H9 (cell line): ENCODE measurements at regions not wholly inside any gene's neighbourhood (a gene's known extent, or its start where the extent isn't known, plus 50 kb on each side); places are given as distances from the start of the nearest gene placed in this dataset.

Experiments used
- DNase-seq: peaks from one replicate; pipeline ENCODE4 v3.0.0-alpha.2; 2017
- H2AFZ ChIP-seq: one replicate; pipeline ENCODE4 v1.6.1; 2013; ENCODE audit warnings: mild to moderate bottlenecking, low read length, control low read depth, moderate library complexity
- H2AK5ac ChIP-seq: 2 replicates; pipeline ENCODE4 v1.6.1; 2013; ENCODE audit warnings: low read length, control low read depth, mixed read lengths; ENCODE audit not compliant: insufficient read length
- H2BK120ac ChIP-seq: one replicate; pipeline ENCODE4 v1.6.1; 2013; ENCODE audit warnings: low read depth, mild to moderate bottlenecking, low read length, control low read depth, inconsistent platforms; ENCODE audit not compliant: poor library complexity, severe bottlenecking
- H2BK12ac ChIP-seq: 2 replicates; pipeline ENCODE4 v1.6.1; 2013; ENCODE audit warnings: low read length, control low read depth, mixed read lengths, low read depth; ENCODE audit not compliant: insufficient read length
- H2BK15ac ChIP-seq: 2 replicates; pipeline ENCODE4 v1.6.1; 2013; ENCODE audit warnings: low read depth, low read length, control low read depth
- H2BK20ac ChIP-seq: one replicate; pipeline ENCODE4 v1.6.1; 2013; ENCODE audit warnings: low read depth, mild to moderate bottlenecking, low read length, control low read depth, inconsistent platforms; ENCODE audit not compliant: poor library complexity, severe bottlenecking
- H2BK5ac ChIP-seq: 2 replicates; pipeline ENCODE4 v1.6.1; 2013; ENCODE audit warnings: low read length, control low read depth, mixed read lengths; ENCODE audit not compliant: insufficient read length
- H3K14ac ChIP-seq: 2 replicates; pipeline ENCODE4 v1.6.1; 2013; ENCODE audit warnings: low read length, control low read depth; ENCODE audit not compliant: insufficient read depth
- H3K18ac ChIP-seq: 2 replicates; pipeline ENCODE4 v1.6.1; 2013; ENCODE audit warnings: low read depth, mild to moderate bottlenecking, mixed read lengths, low read length, control low read depth; ENCODE audit not compliant: insufficient read length
- H3K23ac ChIP-seq: 2 replicates; pipeline ENCODE4 v1.6.1; 2013; ENCODE audit warnings: low read length, control low read depth, mixed read lengths, low read depth; ENCODE audit not compliant: insufficient read length
- H3K23me2 ChIP-seq: 2 replicates; pipeline ENCODE4 v1.6.1; 2013; ENCODE audit warnings: low read depth, mild to moderate bottlenecking, mixed read lengths, low read length, control low read depth; ENCODE audit not compliant: insufficient read length, poor library complexity, severe bottlenecking
- H3K27ac ChIP-seq: 2 replicates; pipeline ENCODE4 v1.5.1; 2013; ENCODE audit warnings: low read length, control low read depth, mixed read lengths, low read depth; ENCODE audit not compliant: insufficient read length
- H3K27me3 ChIP-seq: 2 replicates; pipeline ENCODE4 v1.6.1; 2013; ENCODE audit warnings: low read length, control low read depth, inconsistent platforms; ENCODE audit not compliant: insufficient read depth
- H3K4ac ChIP-seq: 2 replicates; pipeline ENCODE4 v1.6.1; 2013; ENCODE audit warnings: low read depth, mild to moderate bottlenecking, control low read depth, inconsistent platforms, low read length, moderate library complexity
- H3K4me1 ChIP-seq: 2 replicates; pipeline ENCODE4 v1.6.1; 2013; ENCODE audit warnings: low read length, control low read depth, inconsistent platforms; ENCODE audit not compliant: insufficient read depth
- H3K4me2 ChIP-seq: 2 replicates; pipeline ENCODE4 v1.6.1; 2013; ENCODE audit warnings: low read length, control low read depth, mixed read lengths; ENCODE audit not compliant: insufficient read length, insufficient read depth
- H3K56ac ChIP-seq: 2 replicates; pipeline ENCODE4 v1.6.1; 2013; ENCODE audit warnings: low read depth, mild to moderate bottlenecking, mixed read lengths, low read length, control low read depth; ENCODE audit not compliant: insufficient read length
- H3K79me1 ChIP-seq: 2 replicates; pipeline ENCODE4 v1.6.1; 2013; ENCODE audit warnings: low read depth, mild to moderate bottlenecking, moderate library complexity, low read length, control low read depth, inconsistent platforms; ENCODE audit not compliant: insufficient read depth, poor library complexity, severe bottlenecking
- H3K79me2 ChIP-seq: 2 replicates; pipeline ENCODE4 v1.6.1; 2013; ENCODE audit warnings: low read length, control low read depth, inconsistent platforms; ENCODE audit not compliant: insufficient read depth
- H3K9ac ChIP-seq: 2 replicates; pipeline ENCODE4 v1.6.1; 2013; ENCODE audit warnings: low read length, control low read depth, mixed read lengths; ENCODE audit not compliant: insufficient read length; ENCODE audit errors: extremely low read depth
- H3K9me3 ChIP-seq: one replicate; pipeline ENCODE4 v1.6.1; 2013; ENCODE audit warnings: low read depth, low read length, inconsistent platforms; ENCODE audit not compliant: control insufficient read depth
- H3T11ph ChIP-seq: one replicate; pipeline ENCODE4 v1.6.1; 2013; ENCODE audit warnings: mild to moderate bottlenecking, low read length, control low read depth, inconsistent platforms
- H4K20me1 ChIP-seq: one replicate; pipeline ENCODE4 v1.6.1; 2013; ENCODE audit not compliant: control insufficient read depth, insufficient read length, insufficient read depth
- H4K5ac ChIP-seq: 2 replicates; pipeline ENCODE4 v1.6.1; 2013; ENCODE audit warnings: low read depth, mild to moderate bottlenecking, mixed read lengths, low read length, control low read depth; ENCODE audit not compliant: insufficient read length
- H4K8ac ChIP-seq: replicated peaks from 2 replicates; pipeline ENCODE4 v1.6.1; 2013; ENCODE audit warnings: low read length, control low read depth, mixed read lengths, low read depth; ENCODE audit not compliant: insufficient read length
- H4K91ac ChIP-seq: 2 replicates; pipeline ENCODE4 v1.6.1; 2013; ENCODE audit warnings: low read depth, mild to moderate bottlenecking, moderate library complexity, mixed read lengths, low read length, control low read depth; ENCODE audit not compliant: insufficient read length
- H3K27ac Mint-ChIP-seq, 3 experiments: 2 replicates in 2 of 3; 3 replicates in 1 of 3; pipeline ENCODE4 v1.8.0; 2020 to 2021; ENCODE audit warnings: mixed read lengths in 3 of 3, mild to moderate bottlenecking in 1 of 3, moderate library complexity in 1 of 3
- H3K27me3 Mint-ChIP-seq: 2 replicates; pipeline ENCODE4 v1.8.0; 2021; ENCODE audit warnings: low read depth, mild to moderate bottlenecking, moderate library complexity, mixed read lengths
- H3K36me3 Mint-ChIP-seq, 3 experiments: 2 replicates in 2 of 3; 3 replicates in 1 of 3; pipeline ENCODE4 v1.8.0; 2020 to 2021; ENCODE audit warnings: low read depth in 3 of 3, mixed read lengths in 3 of 3; ENCODE audit not compliant: insufficient read depth in 1 of 3
- H3K4me1 Mint-ChIP-seq, 2 experiments: 2 replicates each; pipeline ENCODE4 v1.8.0; 2020; ENCODE audit warnings: mixed read lengths in 2 of 2
- H3K4me3 Mint-ChIP-seq, 2 experiments: 2 replicates in 1 of 2; 3 replicates in 1 of 2; pipeline ENCODE4 v1.8.0; 2020 to 2021; ENCODE audit warnings: mild to moderate bottlenecking in 2 of 2, mixed read lengths in 2 of 2, moderate library complexity in 1 of 2
- H3K9me3 Mint-ChIP-seq, 2 experiments: 2 replicates in 1 of 2; 3 replicates in 1 of 2; pipeline ENCODE4 v1.8.0; 2020; ENCODE audit warnings: mild to moderate bottlenecking in 2 of 2, mixed read lengths in 2 of 2, moderate library complexity in 1 of 2
- WGBS: extraction: QIAGEN DNeasy Blood & Tissue Kit; methylation state at CpG from one replicate; pipeline ENCODE4 v1.1.7; 2013; ENCODE audit warnings: missing lambda C conversion rate, low lambda C conversion rate, mixed read lengths; ENCODE audit not compliant: insufficient read length; ENCODE audit errors: extremely low coverage; 5-methylcytosine and 5-hydroxymethylcytosine counted together
- TF ChIP-seq, protein P1 (sequence below): fragments of 200-600 bp; sonication (generic); conservative IDR thresholded peaks from 3 replicates; pipeline ENCODE4 v1.8.0; 2021; ENCODE audit warnings: antibody characterized with exemption, mild to moderate bottlenecking

DNA sequence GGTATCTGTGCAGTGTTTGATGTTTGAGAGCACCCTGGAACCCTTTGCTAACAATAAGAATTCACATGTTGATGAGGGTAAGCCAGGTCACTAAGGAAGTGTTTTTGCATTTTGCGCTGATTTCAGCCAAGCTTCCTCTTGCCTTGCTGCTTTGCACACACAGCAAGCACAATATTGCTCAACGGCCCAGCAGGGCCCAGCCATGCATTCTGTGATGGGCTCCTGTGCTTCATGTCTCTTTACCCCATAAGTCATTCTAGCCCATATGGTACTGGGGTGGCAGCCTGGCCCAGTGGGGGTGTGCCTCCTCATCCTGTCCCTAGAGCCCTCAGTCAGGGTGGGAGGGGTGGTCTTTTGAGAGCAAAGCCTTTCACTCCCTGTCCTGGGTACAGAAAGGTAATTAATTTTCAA, 481.3 kb downstream of the GADD45G start:
- TF ChIP-seq, protein P1, sequence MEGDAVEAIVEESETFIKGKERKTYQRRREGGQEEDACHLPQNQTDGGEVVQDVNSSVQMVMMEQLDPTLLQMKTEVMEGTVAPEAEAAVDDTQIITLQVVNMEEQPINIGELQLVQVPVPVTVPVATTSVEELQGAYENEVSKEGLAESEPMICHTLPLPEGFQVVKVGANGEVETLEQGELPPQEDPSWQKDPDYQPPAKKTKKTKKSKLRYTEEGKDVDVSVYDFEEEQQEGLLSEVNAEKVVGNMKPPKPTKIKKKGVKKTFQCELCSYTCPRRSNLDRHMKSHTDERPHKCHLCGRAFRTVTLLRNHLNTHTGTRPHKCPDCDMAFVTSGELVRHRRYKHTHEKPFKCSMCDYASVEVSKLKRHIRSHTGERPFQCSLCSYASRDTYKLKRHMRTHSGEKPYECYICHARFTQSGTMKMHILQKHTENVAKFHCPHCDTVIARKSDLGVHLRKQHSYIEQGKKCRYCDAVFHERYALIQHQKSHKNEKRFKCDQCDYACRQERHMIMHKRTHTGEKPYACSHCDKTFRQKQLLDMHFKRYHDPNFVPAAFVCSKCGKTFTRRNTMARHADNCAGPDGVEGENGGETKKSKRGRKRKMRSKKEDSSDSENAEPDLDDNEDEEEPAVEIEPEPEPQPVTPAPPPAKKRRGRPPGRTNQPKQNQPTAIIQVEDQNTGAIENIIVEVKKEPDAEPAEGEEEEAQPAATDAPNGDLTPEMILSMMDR = no peak
- Histone ChIP-seq H3K4ac (no peak overlapping the region), H4K8ac (no peak overlapping the region), H2AK5ac (no peak overlapping the region), H3K9me3 (no peaks in the 10 kb centered on the region), H3T11ph (no peak overlapping the region), H4K5ac (no peak overlapping the region), H3K14ac (no peak overlapping the region), H3K79me2 (no peaks in the 10 kb centered on the region), H2BK12ac (no peak overlapping the region), H2AFZ (no peak overlapping the region), H3K9ac (no peak overlapping the region), H3K56ac (no peak overlapping the region), H2BK120ac (no peak overlapping the region), H3K4me2 (peak overlapping the region; percentile 3), H4K20me1 (no peaks in the 10 kb centered on the region), H3K23ac (no peak overlapping the region), H2BK15ac (no peak overlapping the region), H2BK5ac (no peak overlapping the region), H3K4me1 (peaks cover 7% of the 10 kb centered on the region; the same call in 1 of the 2 replicates), H3K18ac (no peak overlapping the region), H3K23me2 (no peaks in the 10 kb centered on the region), H4K91ac (no peak overlapping the region), H3K79me1 (no peaks in the 10 kb centered on the region), H3K27ac (no peak overlapping the region), H2BK20ac (no peak overlapping the region), H3K27me3 (no peaks in the 10 kb centered on the region)
- Mint-ChIP-seq H3K9me3 (peaks cover 2 to 3% of the 10 kb centered on the region in 2 experiments; a peak in 3 of 5 replicates), H3K4me3 (no peak overlapping the region), H3K27ac (peak overlapping the region in 1 of 3 experiments; percentile 93; a peak in 2 of 7 replicates), H3K4me1 (peaks cover 17% of the 10 kb centered on the region in 2 experiments), H3K36me3 (no peaks in the 10 kb centered on the region; a peak in 1 of 7 replicates), H3K27me3 (no peaks in the 10 kb centered on the region)
- WGBS = no CpG with 5 or more reads among the region's 2 CpGs
- no peak for DNase-seq
